Liver (tissue), 3 donors: ENCODE measurements at regions not wholly inside any gene's neighbourhood (a gene's known extent, or its start where the extent isn't known, plus 50 kb on each side); places are given as distances from the start of the nearest gene placed in this dataset.

Source experiments
- CTCF ChIP-seq: fragments of 150-350 bp; IDR thresholded peaks from 2 replicates; pipeline ENCODE4 v1.5.1; 2017; ENCODE audit warnings: improper control_type of control experiment, low read depth, low read length; ENCODE audit not compliant: missing input control
- JUND ChIP-seq, 2 donors: IDR thresholded peaks; 2 replicates each; pipeline ENCODE4 v1.6.1; 2016; ENCODE audit warnings: antibody characterized with exemption in 2 of 2
- MAX ChIP-seq: IDR thresholded peaks from 2 replicates; pipeline ENCODE4 v1.6.1; 2016; ENCODE audit warnings: antibody characterized with exemption
- RAD21 ChIP-seq, 2 donors: IDR thresholded peaks; 2 replicates each; pipeline ENCODE4 v1.6.1; 2016; ENCODE audit warnings: antibody characterized with exemption in 2 of 2, mild to moderate bottlenecking in 2 of 2
- REST ChIP-seq: IDR thresholded peaks from 2 replicates; pipeline ENCODE4 v1.6.1; 2016; ENCODE audit warnings: antibody characterized with exemption, mild to moderate bottlenecking
- YY1 ChIP-seq: IDR thresholded peaks from 2 replicates; pipeline ENCODE4 v1.6.1; 2016; ENCODE audit warnings: antibody characterized with exemption, mild to moderate bottlenecking
- ZBTB33 ChIP-seq: IDR thresholded peaks from 2 replicates; pipeline ENCODE4 v1.6.1; 2016; ENCODE audit warnings: antibody characterized with exemption
- donor health status: healthy.
- donor health status: healthy.

GRCh38 chr15:31157644-31158069 is 56.1 kb upstream of the TRPM1 start:
- TF ChIP-seq CTCF (no peak), ZBTB33 (peak; percentile 92), MAX (peak; percentile 87), REST (peak; percentile 89), YY1 (peak; percentile 87), JUND (IDR thresholded peaks at IDR 0.05) (peak; percentile 76 to 86), RAD21 (IDR thresholded peaks at IDR 0.05) (peak; percentile 53 to 62)
